PFSK-1 (cell line): ENCODE measurements at regions not wholly inside any gene's neighbourhood (a gene's known extent, or its start where the extent isn't known, plus 50 kb on each side); places are given as distances from the start of the nearest gene placed in this dataset.

ENCODE experiments used
- FOXP2 ChIP-seq: optimal IDR thresholded peaks from 2 replicates; pipeline ENCODE3; 2011; ENCODE audit warnings: borderline replicate concordance, control low read depth, inconsistent platforms; ENCODE audit not compliant: insufficient read depth; ENCODE audit errors: extremely low read length, extremely low read depth
- POLR2AphosphoS5 ChIP-seq: IDR thresholded peaks from 2 replicates; pipeline ENCODE4 v1.6.1; 2012; ENCODE audit warnings: low read depth, mild to moderate bottlenecking, control low read depth, low read length, moderate library complexity
- REST ChIP-seq, 2 experiments: IDR thresholded peaks; 2 replicates each; pipeline versions ENCODE4 v1.6.1 to v1.8.0; 2011 to 2012; ENCODE audit warnings: low read depth in 2 of 2, low read length in 2 of 2, control low read depth in 1 of 2, inconsistent platforms in 1 of 2, mild to moderate bottlenecking in 1 of 2, moderate library complexity in 1 of 2; ENCODE audit not compliant: insufficient read depth in 1 of 2
- SIN3A ChIP-seq: IDR thresholded peaks from 2 replicates; pipeline ENCODE4 v1.6.1; 2012; ENCODE audit warnings: mild to moderate bottlenecking, low read length, moderate library complexity, borderline replicate concordance; ENCODE audit not compliant: insufficient read depth
- TAF1 ChIP-seq: IDR thresholded peaks from 2 replicates; pipeline ENCODE4 v1.6.1; 2012; ENCODE audit warnings: low read length, control low read depth, borderline replicate concordance; ENCODE audit not compliant: insufficient read depth

GRCh38 chr10:29956335-29956924, 103.0 kb downstream of the JCAD start:
- TF ChIP-seq POLR2AphosphoS5 (no peak), REST (IDR thresholded peaks at IDR 0.05; ENCODE audit: insufficient read depth in 1 of 2, low read depth in 2 of 2, low read length in 2 of 2) (no peak), SIN3A (no peak), TAF1 (no peak), FOXP2 (no peak)
